HG03103 (cell line): ENCODE measurements at regions not wholly inside any gene's neighbourhood (a gene's known extent, or its start where the extent isn't known, plus 50 kb on each side); places are given as distances from the start of the nearest gene placed in this dataset.

Experiments used
- ATAC-seq: cut with Tn5 transposase; IDR thresholded peaks from one replicate; pipeline ENCODE4 v1.9.1; 2021; ENCODE audit warnings: low read depth; ENCODE audit not compliant: unreplicated experiment

DNA sequence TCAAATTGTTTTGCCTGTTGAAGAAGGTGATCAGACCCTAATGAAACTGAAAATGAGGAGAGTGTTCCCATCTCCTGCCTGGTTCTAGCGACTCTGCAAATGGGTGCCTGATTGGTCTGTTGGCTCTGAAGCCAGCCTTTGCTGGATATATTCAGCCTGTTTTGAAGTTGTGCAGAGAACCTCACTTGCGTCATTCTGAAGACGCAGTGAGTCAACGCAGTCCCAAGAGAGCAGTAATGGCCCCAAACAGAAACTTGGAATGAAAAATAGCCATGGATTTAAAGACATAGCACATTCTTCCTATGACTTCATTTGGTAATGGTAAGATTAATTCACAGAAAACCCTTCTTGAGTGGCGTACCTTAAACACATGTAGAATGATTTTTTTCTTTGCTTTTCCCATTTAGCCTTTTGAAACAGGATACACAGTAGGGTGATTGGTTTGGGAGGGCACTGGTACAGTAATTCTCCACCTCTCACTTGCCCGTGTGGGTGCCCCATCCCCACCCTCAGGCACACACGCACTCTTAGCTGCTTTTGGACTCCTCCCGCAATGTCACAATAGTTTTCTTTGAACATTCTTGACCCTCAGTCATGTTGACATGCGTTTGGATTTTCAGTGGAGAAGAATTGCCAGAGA is 54.1 kb upstream of the ABL1 start:
- no peak for ATAC-seq

GRCh38 chr9:130781569-130781968 is 53.5 kb upstream of the ABL1 start:
- ATAC-seq: no peak

GRCh38 chr9:130782886-130783530 is 52.0 kb upstream of the ABL1 start:
- ATAC-seq: no peak

GRCh38 chr9:130785053-130785452 is 50.0 kb upstream of the ABL1 start:
- ATAC-seq: no peak
